ENCODE measurements at regions not wholly inside any gene's neighbourhood (a gene's known extent, or its start where the extent isn't known, plus 50 kb on each side); places are given as distances from the start of the nearest gene placed in this dataset.

GRCh38 chr9:31608881-31609280 is 775.6 kb upstream of the ACO1 start:
- TF ChIP-seq CTCF (IDR thresholded peaks at IDR 0.05; ENCODE audit: low read depth, low read length, poor library complexity, severe bottlenecking) (no peak), EZH2phosphoT487 (IDR thresholded peaks at IDR 0.05; ENCODE audit: borderline replicate concordance, low read length) (no peak)

All from DOHH2 (cell line).